HL-60/S4 treated with retinoic acid at 250 ng/mL for 4 days and 3 days (cell line): ENCODE measurements at regions not wholly inside any gene's neighbourhood (a gene's known extent, or its start where the extent isn't known, plus 50 kb on each side); places are given as distances from the start of the nearest gene placed in this dataset.

Experiments used
- in situ Hi-C: fragments of 300-500 bp; cut with MboI; formaldehyde crosslinking; loops from 2 replicates; pipeline ENCODE4 v1.7.0; 2022; ENCODE audit warnings: low sequenced_read_pairs

DNA sequence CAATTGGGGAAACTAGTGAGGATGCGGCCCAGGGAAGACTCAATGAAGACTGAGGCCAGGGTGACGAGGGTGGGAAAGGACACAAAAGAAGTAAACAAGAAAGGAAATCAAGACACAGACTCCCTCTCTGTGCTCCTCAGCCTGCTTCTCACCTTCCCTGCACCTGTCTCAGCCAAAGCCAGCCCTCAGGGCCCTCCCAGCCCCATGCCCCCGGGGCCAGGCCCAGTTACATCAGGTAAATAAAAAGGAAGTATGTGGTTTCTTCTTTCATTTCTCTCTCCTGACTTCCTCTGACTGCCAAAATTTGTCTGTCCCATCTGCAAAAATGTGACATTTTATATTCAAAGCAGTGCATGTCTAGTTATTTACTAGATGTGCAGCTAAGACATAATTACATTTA is 328.0 kb downstream of the UACA start:
- in situ Hi-C loops, result no loop called here

DNA sequence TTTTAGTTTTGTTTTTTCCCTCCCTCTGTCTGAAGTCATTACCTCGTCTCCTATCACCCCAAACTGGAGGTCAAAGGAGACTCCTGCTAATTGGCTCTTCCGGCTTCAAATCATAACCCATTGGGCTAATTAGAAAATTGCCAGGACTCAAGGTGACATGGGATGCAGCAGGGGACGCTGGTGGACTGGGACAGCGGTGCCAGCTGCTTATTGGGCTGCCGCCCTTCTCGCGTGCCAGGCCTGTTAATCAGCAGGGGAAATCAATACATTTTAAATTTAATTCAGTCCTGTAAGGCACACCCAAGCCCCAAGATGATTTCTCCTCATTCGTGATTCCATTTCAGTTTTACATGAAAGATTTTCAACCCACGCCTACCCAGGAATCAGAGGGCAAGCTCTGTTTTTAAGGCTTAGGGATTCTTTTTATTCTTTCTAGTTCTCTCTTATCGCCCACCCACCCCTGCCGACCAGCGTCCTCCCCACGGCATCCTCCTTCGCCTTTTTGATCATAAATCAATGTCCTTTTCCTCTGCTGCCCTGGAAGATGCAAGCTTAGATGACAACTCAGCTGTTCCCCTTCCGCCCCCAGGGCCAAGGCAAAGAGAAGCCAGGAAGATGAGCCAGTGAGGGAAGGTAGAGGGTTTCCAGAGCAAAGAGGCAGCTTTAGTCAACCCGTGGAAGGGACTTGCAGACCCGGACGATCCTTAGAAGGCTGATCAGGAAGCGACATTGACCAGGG is 329.6 kb downstream of the UACA start:
- in situ Hi-C loops, result no loop called here

DNA sequence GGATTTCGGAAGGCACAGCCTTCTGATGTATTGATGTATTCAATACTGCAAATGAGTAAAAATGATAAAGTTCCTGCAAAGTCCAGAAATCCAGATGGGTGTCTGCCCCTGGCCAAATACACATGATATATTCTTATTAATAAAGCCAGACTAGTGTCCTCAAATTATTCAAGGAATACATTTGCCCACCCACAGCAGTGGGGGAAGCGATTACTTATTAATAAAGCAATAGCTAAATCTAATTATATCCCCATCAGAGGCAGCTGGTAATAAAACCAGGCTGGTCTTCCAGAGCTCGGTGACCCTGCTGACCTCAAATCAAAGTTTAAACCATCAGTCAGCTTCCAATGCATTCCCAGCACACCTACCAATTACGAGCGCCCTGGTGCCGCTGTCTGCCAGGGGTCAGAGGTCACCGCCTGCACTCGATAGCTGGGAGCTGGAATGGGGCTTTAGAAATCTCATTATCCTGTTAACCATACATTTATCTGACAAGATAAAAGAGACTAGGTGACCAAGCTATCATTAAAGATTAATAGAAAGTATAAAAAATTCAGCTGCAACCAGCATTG is 330.3 kb downstream of the UACA start:
- in situ Hi-C loops, result no loop called here

DNA sequence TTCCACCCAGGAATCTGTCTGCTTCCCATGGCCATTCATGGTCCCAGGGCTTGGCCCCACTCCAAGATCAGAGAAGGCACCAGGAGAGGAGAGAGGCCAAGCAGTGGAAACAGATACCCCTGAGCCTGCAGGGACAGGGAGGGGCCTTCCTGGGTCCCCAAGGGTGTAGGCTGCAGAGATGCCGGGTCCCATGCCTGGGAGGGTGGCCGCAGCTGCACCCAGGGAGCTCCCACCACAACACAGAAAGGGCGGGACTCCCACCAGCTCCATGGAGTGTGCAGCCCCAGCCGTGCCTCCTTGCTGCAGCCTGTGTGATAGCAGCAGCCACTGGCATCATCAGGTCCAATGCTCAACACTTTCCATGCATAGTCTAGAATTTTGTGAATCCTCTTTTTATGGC is 331.5 kb downstream of the UACA start:
- in situ Hi-C loops, result no loop called here

DNA sequence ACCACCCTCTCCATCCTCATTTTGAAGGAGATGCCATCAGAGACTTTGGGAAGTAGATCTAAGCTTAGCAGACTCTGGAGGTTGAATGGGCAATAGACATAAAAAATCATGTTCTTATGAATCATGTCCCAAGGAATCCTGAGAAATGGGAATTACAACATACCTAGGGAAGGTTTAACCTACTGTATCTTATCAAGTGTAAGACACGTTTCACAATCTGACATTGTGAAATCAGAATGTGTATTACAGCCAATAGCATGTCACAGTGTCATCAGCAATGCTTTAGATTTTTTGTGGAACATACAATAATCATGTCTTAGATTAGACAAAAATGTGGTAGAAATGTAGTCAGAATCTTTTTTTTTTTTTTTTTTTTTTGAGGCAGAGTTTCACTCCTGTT is 332.4 kb upstream of the TLE3 start:
- in situ Hi-C loops, result no loop called here

DNA sequence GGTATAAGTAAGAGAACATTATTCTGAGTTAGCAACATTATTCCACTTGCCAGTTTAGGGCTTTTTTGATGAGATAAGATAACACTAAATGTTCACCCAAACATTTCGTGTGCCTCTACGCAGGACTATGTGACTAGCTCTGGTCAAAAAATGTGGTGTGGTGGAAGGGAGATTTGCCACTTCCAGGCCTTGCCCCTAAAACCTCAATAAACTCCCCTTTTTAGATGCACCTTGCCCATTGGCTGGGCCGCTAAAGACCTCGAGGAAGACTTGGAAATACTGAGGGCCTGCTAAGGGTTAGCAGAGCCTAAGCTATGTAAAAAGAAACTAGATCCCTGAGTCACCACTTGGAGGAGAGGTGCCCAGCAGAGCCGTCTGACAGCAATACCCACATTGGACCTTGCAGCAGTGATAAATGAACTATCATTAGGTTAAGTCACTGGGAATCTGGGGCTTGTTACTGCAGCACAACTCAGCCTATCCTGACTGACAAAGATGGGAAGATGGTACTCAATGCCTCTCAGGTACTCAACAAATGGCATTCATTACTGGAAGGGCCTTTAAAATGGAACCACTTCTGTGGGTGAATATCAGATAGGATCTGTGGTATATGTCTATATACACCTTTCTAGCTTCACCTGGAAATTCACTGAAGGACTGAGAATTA is 331.5 kb upstream of the TLE3 start:
- in situ Hi-C loops, result no loop called here

DNA sequence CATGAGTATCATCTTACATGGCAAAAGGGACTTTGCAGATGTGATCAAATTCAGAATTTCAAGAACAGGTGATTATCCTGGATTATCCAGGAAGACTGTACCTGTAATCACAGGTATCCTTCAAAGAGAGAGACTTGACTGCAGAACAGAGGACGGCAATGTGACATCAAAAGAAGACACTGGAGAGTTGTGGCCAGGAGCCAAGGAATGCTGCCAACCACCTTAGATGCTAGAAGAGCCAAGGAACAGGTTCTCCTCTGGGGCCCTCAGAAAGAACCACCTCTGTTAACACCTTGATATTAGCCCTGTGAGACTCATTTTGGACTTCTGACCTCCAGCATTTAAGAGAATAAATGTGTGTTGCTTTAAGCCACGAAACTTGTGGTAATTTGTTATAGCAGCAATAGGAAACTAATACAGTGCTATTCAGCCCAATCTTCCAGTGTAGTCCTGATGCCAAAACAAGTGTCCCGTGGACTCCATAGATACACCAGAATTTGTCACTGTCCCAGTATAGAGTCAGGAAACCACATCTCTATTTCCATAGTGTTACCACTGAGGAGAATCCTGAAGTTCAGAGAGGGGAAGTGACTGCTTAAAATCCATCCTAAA is 330.6 kb upstream of the TLE3 start:
- in situ Hi-C loops, result no loop called here

DNA sequence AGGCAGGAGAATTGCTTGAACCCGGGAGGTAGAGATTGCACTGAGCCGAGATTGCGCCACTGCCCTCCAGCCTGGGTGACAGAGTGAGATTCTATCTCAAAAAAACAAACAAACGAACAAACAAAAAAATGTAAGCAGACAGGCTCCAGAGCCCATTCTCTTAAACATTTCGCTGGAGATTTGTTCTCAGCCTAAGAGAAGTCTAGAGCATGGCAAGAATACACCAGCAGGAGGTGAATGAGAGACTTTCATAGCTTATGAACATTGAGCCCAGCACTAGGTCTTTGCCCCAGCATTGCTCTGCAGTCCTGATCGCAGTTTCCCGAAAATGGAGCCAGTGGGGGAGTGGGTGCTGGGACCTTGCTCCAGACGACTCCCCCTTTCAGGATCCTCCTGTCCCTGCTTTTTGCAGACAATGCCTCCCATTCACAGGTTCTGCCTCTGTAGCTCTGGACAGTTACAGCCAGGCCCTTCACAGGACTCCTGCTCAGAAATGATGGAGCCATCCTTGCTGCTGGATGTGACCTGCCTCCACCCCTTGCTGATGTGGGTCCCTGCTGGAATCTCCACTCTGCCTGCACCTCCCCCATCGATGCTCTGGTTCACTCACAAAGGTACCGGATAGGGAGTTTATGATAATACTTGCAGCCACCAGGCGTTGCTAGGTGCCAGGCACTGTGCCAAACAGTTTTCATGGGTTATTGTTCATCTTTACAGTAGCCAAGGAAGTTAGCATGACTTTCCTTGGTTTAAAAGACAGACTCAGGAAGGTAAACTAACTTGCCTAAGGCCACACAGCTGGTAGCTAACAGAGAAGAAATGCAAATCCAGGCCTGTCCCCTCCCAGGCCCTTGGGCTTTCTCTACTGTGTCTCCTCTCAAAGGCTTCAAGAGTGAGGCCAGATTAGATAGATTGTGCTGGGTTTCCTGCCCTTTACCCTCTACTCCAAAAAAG is 329.7 kb upstream of the TLE3 start:
- in situ Hi-C loops, result no loop called here

DNA sequence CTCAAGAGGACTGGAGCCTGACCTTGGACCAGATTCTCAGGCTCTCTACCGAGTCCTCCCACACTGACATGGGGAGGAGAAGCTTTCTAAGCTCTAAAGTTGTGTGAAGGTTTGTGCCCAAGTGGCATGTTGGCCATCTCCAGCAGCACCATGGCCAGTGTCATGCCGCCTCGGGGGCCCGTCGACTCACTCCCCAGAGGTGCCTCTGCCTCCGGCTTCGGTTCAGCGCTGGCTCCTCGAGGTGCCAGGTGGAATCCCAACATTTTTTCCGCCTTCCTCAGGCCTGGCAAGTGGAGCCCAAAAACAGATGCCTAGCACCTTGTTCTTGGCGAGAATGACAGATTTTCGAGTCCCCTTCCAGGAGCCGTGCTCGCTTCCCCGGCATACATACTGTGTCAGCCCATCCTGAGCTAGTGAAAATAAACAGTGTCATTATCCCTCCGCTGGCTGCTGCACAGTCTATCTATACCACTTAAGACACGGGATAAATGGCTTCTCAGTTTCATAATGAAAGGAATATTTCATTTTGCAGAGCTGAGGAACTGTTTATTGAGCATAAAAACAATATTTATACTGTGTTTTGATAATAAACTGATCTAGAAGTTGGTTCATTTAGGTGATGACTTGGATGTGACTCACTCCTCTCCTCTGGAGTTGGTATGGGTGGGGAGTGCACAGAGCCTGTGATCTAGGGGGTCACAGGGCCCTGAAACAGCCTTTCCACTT is 328.5 kb upstream of the TLE3 start:
- in situ Hi-C loops, result no loop called here

DNA sequence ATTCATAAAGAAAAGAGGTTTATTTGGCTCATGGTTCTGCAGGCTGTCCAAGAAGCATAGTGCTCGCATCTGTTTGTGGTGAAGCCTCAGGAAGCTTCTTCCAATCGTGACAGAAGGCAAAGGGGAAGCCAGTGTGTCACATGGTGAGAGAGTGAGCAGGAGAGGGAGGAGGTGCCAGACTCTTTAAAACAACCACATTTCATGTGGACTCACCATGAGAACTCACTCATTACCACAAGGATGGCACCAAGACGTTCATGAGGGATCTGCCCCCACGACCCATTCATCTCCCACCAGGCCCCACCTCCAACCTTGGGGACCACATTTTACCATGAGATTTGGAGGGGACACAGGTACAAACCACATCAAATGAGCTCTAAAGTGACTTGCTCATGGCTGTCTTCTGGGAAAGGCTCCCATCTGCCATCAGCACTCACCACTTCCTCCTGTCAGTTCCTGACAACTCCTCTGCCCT is 327.3 kb upstream of the TLE3 start:
- in situ Hi-C loops, result no loop called here

DNA sequence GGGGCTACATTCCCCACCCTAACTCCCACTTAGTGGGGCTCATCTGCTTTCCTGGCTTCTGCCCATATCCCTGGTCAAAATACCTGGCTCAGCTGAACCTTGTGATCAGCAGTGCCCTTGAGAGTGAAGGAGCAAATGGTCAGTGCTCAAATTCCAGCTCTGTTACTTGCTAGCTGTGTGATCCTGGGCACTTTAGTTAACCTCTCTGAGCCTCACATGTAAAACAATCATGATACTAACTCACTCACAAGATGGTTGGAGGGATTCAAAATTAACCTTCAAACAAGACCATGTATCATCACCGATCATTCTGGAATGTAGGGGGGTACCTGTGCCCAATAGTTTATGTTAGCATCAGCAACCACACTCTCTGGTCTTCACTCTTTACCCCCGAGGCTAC is 325.6 kb upstream of the TLE3 start:
- in situ Hi-C loops, result no loop called here

DNA sequence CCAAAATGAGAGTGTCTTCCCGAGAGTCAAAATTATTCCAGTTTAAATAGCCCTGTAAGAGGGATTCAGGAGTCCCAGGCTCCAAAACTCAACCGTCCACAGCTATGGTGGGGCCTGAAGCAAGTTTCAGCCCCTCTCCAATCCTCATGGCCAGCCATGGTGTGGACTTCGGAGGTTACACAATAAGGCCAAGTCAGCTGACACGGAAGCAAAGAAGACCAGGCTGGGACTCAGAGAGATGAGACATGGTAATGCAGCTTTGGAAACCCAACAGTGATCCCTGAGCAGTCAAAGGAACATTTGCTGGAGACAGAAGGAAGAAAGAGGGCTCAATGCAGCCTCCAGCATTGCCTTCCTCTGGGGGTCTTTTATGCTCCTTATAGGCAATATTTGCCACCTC is 324.6 kb upstream of the TLE3 start:
- in situ Hi-C loops, result no loop called here

DNA sequence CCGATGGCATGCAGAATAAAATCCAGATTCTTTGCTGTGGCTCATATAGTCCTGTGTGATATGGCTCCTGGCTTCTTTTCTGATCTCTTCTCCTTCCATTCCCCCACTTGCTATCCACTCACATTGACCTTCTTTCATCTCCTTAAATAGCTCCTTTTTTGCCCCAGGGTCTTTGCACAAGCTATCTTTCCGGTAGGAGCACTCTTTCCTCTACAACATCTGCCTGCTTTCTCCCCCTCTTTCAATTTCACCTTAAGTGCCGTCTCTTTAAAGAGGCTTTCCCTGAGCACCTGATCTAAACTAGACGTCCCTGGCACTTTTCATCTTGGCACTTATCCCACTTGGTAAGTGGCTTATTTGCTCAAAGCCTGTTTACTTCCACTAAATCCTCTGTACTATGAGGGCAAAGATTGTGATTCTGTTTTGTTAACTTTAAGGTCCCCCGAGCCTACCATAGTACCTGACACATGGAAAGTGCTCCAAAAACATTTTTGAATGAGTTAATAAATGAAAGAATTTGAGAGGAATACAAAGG is 323.3 kb upstream of the TLE3 start:
- in situ Hi-C loops, result no loop called here

DNA sequence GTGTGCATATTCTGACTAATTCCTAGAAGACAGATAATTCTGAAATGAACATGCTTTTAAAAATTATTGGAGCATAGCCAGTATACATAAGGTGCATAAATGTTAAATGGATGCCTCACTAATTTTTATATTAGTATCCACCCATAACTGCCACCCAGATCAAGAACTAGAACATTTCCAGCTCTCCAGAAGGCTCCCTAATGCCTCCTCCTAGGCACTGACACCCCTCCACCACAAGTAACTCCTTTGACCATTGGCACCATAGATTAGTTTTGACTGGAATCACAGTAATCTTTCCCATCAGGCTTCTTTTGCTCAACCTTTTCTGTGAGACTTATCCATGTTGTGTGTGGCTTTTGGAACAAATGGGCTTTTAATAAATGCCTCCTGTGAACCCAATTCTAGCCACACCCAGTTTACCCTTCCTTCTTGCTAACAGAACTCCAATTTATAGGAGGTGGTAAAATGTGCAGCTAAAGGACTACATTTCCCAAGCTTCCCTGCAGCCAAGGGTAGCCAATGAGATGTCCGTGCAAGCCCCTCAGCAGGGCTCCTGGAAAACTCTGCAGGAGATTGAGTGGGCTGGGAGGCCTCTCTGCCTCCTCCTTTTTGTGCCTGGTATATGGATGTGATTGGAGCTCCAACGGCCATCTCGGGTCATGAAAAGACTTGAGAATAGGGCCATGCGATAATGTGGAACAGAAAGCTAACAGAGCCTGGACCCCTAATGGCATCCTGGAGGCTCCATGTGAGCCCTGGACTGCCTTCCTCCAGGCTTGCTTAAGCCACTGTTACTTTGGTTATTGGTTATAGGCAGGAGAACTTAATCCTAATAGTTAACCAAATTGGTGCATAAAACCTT is 322.6 kb upstream of the TLE3 start:
- in situ Hi-C loops, result no loop called here

DNA sequence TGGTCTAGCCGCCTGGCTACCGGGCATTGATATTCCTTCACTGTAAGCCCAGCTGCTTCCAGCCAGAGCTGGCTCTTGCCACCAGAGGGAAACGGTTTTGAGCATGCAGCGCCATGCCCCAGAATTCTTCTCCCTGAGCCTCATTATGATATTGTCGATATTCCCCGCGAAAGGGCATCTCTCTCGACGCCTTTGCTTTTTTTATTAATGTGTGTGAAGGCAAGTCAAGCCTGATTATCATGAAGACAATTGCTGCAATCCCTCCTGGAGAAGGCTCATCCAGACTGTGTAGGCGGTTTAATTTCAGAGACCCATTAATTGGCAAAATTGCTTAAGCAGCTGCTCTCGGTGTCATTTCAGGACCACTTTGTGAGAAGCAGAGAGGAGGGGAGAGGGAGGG is 321.2 kb upstream of the TLE3 start:
- in situ Hi-C loops, result no loop called here

DNA sequence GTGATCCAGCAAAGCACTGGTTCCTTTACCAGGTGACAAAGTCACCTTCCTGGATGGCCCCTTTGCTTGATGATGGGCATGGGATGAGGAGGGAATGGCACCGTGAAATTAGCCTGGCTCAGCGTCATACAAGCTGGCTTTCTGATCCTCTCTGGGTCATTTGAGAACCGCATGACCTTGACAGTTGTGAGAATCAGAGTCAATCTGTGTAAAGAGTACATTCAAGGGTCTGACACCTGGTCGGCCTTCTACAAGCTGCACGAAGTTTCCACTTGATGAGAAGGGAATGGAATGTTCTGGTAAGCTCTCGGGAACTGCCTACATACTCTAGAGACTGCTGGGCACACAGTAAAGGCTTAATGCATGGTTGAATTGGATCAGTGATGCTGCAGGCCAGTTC is 319.8 kb upstream of the TLE3 start:
- in situ Hi-C loops, result no loop called here

DNA sequence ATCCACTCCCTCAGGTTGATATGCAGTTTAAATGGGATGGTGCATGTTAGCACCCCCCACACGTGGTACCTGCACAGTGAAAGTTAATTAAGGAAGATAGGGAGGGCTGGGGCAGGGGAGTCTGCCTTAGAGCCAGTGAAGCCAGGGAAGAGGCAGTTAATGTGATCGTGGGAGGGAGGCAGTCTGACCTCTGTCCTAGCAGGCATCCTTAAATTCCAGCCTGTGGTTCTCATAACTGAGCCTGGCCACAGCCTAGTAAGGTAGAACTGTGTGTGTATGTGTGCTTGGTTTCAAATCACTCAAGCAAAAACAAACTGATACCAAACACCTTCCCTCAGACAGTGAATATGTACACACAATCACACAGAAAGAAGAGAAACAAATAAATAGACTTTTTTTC is 319.1 kb upstream of the TLE3 start:
- in situ Hi-C loops, result no loop called here

DNA sequence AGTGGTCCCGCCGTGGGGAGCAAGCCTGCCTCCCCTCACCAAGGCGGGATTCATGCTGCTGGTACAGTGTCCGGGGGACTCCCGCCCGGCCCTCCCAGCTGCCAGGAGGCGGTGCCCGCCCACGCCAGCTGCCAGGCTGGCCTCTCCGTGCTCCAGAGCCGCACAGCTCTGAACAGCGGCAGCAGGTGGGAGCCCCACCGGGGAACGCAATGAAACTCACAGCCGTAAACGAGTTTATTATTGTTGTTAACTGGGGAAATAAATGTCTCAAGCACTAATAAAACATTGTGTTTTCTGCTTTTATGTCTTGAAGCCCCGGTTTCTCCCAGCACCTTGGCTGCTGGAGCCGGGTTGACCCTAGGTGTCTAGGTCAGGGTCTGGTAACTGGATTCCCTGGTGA is 317.7 kb upstream of the TLE3 start:
- in situ Hi-C loops, result no loop called here

DNA sequence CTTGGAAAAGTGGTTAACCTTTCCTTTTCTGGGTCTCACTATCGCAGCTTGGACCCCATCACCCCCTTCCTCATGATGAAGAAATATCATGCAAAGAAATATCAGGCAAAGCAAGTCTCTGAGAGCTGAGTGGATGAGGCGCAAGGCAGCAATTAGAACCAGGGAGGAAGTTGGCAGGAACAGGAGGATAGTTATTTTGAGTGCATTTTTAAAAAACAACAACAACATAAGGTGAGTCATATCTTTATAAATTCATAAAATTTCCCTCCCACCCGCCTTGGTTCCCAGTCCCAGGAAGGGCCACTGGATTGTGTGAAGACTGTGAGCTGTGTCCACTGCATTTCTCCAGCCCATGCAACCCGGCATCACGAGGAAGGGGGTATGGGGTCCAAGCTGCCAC is 316.9 kb upstream of the TLE3 start:
- in situ Hi-C loops, result no loop called here
